Tibial artery (tissue), 4 donors: ENCODE measurements at regions not wholly inside any gene's neighbourhood (a gene's known extent, or its start where the extent isn't known, plus 50 kb on each side); places are given as distances from the start of the nearest gene placed in this dataset.

Source experiments
- DNase-seq, 2 donors: peaks; one replicate each; pipeline ENCODE4 v3.0.0-alpha.2; 2019
- H3K27ac ChIP-seq, 2 donors: fragments of 200-600 bp; sonication (generic) in 1 of 2; 1 replicate in 1 of 2; 2 replicates in 1 of 2; pipeline ENCODE4 v1.5.1; 2018 to 2019; ENCODE audit warnings: mild to moderate bottlenecking in 1 of 2
- H3K27me3 ChIP-seq, 2 donors: fragments of 200-600 bp; sonication (generic) in 1 of 2; one replicate each; pipeline versions ENCODE4 v1.5.1 to v1.6.0; 2016 to 2019
- H3K36me3 ChIP-seq, 3 donors: fragments of 200-600 bp; sonication (generic) in 2 of 3; one replicate each; pipeline ENCODE4 v1.5.1; 2016 to 2019; ENCODE audit warnings: mild to moderate bottlenecking in 2 of 3
- H3K4me1 ChIP-seq, 4 donors: fragments of 200-600 bp; sonication (generic) in 2 of 4; 1 replicate in 3 of 4; 2 replicates in 1 of 4; pipeline ENCODE4 v1.5.1; 2016 to 2019
- H3K4me3 ChIP-seq, 2 donors: fragments of 200-600 bp; sonication (generic) in 1 of 2; 1 replicate in 1 of 2; 2 replicates in 1 of 2; pipeline ENCODE4 v1.5.1; 2018 to 2019; ENCODE audit warnings: mild to moderate bottlenecking in 2 of 2
- H3K9me3 ChIP-seq, 3 donors: fragments of 200-600 bp; sonication (generic) in 1 of 3; one replicate each; pipeline ENCODE4 v1.5.1; 2016 to 2019
- intact Hi-C: fragments of 100-400 bp; cut with DNase I; formaldehyde crosslinking; loops from one replicate; pipeline ENCODE4 v1.15.0; 2023; ENCODE audit warnings: low total_unique reads
- TF ChIP-seq, protein P1 (sequence below), 2 experiments: fragments of 200-600 bp in 1 of 2; fragments of 450-650 bp in 1 of 2; IDR thresholded peaks; one replicate each; pipeline ENCODE4 v1.5.1; 2017 to 2019; ENCODE audit warnings: antibody characterized with exemption in 2 of 2, mild to moderate bottlenecking in 1 of 2, moderate library complexity in 1 of 2

- H3K4me3 ChIP-seq: no peak overlapping the region
- no peak overlapping the region for H3K27ac ChIP-seq
- TF ChIP-seq, protein P1, sequence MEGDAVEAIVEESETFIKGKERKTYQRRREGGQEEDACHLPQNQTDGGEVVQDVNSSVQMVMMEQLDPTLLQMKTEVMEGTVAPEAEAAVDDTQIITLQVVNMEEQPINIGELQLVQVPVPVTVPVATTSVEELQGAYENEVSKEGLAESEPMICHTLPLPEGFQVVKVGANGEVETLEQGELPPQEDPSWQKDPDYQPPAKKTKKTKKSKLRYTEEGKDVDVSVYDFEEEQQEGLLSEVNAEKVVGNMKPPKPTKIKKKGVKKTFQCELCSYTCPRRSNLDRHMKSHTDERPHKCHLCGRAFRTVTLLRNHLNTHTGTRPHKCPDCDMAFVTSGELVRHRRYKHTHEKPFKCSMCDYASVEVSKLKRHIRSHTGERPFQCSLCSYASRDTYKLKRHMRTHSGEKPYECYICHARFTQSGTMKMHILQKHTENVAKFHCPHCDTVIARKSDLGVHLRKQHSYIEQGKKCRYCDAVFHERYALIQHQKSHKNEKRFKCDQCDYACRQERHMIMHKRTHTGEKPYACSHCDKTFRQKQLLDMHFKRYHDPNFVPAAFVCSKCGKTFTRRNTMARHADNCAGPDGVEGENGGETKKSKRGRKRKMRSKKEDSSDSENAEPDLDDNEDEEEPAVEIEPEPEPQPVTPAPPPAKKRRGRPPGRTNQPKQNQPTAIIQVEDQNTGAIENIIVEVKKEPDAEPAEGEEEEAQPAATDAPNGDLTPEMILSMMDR (IDR thresholded peaks at IDR 0.05): no peak
- DNase-seq: no peak
- intact Hi-C loops: no loop called here
- H3K4me1 ChIP-seq: no peaks in the 10 kb centered on the region
- no peaks in the 10 kb centered on the region for H3K27me3 ChIP-seq
- H3K36me3 ChIP-seq: no peaks in the 10 kb centered on the region
- no peaks in the 10 kb centered on the region for H3K9me3 ChIP-seq
Observed at GRCh38 chr13:50587115-50587514, 256.4 kb downstream of the DLEU7 start.

- Histone ChIP-seq H3K4me3 (no peak overlapping the region), H3K27me3 (no peaks in the 10 kb centered on the region), H3K27ac (no peak overlapping the region), H3K36me3 (no peaks in the 10 kb centered on the region), H3K4me1 (no peaks in the 10 kb centered on the region), H3K9me3 (no peaks in the 10 kb centered on the region)
- TF ChIP-seq, protein P1 (IDR thresholded peaks at IDR 0.05): no peak
- DNase-seq: no peak
- intact Hi-C loops: no loop called here
Observed at GRCh38 chr13:50587645-50588373, 255.7 kb downstream of the DLEU7 start.

DNA sequence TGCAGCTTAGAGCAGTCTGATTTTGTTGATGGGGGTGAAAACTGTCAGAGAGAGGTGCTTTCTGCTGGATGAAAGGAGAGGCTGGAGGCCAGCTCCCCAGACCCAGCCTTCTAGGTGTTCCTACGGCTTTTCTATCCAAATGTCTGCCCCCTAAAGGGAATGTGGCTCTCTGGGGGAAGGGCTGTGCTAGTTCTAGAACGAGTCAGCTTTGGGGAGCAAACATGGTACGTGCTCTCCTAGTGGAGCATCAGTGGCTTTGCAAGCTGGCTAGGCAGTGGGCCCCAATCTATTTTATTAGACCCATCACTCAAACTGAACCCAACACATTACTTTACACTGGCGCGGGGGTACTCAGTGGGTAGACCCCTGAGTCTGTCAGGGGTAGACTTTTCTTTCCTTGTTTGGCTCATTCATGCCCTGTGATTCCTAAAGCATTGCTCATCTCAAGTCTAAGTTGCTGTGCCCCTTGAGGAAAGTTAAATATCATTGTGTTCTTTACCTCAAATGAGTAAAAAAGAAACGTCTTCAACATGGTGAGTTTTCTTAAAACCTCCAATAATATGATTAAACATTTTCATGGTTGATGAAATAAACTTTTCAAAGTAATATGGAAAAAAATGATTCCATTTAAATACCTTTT, 254.9 kb downstream of the DLEU7 start:
- Histone ChIP-seq H3K36me3 (no peaks in the 10 kb centered on the region), H3K9me3 (no peaks in the 10 kb centered on the region), H3K27me3 (no peaks in the 10 kb centered on the region), H3K4me3 (no peak overlapping the region), H3K27ac (no peak overlapping the region), H3K4me1 (no peaks in the 10 kb centered on the region)
- TF ChIP-seq, protein P1 (IDR thresholded peaks at IDR 0.05): no peak
- DNase-seq: no peak
- intact Hi-C loops: no loop called here

DNA sequence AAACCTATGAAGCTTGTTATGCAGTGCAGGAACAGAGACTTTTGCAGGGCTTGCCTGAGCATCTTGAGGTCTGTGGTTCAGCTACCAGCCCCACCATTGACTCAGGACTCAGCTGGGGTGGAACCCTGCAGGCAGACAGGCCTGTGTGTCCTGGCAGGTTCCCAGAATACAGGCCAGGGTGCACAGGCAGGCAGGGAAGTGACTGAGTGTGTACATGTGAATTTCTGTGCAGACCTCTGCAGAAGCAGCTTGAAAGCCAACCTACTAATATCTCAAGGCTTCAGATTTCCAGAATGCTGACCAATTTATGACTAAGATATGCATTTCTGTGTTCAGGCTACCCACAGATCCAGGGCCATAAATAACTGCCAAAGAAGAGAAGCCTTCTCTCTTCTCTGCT, 254.4 kb downstream of the DLEU7 start:
- TF ChIP-seq, protein P1 (IDR thresholded peaks at IDR 0.05): no peak
- no peaks in the 10 kb centered on the region for H3K36me3 ChIP-seq
- H3K27ac ChIP-seq: no peak overlapping the region
- no peak for DNase-seq
- no peaks in the 10 kb centered on the region for H3K4me1 ChIP-seq
- H3K4me3 ChIP-seq: no peak overlapping the region
- H3K9me3 ChIP-seq: no peaks in the 10 kb centered on the region
- intact Hi-C loops: no loop called here
- no peaks in the 10 kb centered on the region for H3K27me3 ChIP-seq

GRCh38 chr13:50589651-50590054, 253.8 kb downstream of the DLEU7 start:
- H3K4me1 ChIP-seq: no peaks in the 10 kb centered on the region
- intact Hi-C loops: no loop called here
- no peaks in the 10 kb centered on the region for H3K27me3 ChIP-seq
- H3K27ac ChIP-seq: no peak overlapping the region
- no peaks in the 10 kb centered on the region for H3K36me3 ChIP-seq
- H3K9me3 ChIP-seq: no peaks in the 10 kb centered on the region
- TF ChIP-seq, protein P1 (IDR thresholded peaks at IDR 0.05): no peak
- no peak overlapping the region for H3K4me3 ChIP-seq
- DNase-seq: no peak
